ENCODE measurements at regions not wholly inside any gene's neighbourhood (a gene's known extent, or its start where the extent isn't known, plus 50 kb on each side); places are given as distances from the start of the nearest gene placed in this dataset.
"Not testable (repeated sequence)": the region's sequence is repeated elsewhere in the genome, so short reads cannot be mapped to it uniquely, and the experiment has no call there.

DNA sequence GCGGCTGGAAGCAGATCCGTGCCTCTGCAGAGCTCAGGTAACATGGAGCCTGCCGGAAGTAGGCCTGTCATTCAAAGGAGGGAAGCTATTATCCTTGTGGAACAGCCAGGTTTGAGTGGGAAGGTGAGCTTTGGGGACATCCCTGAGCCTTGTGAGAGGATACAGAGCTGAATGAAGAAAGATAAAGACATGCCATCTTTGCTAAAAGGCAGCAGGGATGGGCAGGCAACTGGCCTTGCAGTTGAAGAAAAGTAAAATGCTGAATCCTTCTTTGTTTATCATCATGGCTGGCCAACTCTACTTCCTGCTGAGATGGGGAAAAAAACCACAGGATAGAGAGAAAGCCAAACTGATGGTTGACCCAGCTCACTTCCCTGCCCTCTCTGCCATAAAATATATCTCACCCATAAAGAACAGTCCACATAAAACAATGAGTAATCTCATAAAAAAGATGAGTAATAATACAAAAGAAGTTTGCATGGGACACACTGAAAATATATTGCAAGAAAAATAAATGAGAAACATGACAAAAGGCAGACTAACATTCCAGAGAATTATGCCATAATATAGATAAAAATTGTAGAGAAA, 226.3 kb downstream of the DLEU7 start:
- 86 to 91% methylated on average over 3 of the region's 3 CpGs for WGBS, 2 donors
- ATAC-seq (no peak), DNase-seq (no peak)
- no peaks in the 10 kb centered on the region for H3K36me3 ChIP-seq (replicated peaks in 1 of 2; ENCODE audit: insufficient read depth in 1 of 2, low read depth in 2 of 2)
- no peaks in the 10 kb centered on the region for H3K27me3 ChIP-seq
- no peak overlapping the region for H3K4me3 ChIP-seq
- H3K27ac ChIP-seq = no peak overlapping the region
- intact Hi-C loops (cut with DNase I) = no loop called here
- TF ChIP-seq POLR2A (IDR thresholded peaks at IDR 0.05) = no peak
- TF ChIP-seq, protein P1, sequence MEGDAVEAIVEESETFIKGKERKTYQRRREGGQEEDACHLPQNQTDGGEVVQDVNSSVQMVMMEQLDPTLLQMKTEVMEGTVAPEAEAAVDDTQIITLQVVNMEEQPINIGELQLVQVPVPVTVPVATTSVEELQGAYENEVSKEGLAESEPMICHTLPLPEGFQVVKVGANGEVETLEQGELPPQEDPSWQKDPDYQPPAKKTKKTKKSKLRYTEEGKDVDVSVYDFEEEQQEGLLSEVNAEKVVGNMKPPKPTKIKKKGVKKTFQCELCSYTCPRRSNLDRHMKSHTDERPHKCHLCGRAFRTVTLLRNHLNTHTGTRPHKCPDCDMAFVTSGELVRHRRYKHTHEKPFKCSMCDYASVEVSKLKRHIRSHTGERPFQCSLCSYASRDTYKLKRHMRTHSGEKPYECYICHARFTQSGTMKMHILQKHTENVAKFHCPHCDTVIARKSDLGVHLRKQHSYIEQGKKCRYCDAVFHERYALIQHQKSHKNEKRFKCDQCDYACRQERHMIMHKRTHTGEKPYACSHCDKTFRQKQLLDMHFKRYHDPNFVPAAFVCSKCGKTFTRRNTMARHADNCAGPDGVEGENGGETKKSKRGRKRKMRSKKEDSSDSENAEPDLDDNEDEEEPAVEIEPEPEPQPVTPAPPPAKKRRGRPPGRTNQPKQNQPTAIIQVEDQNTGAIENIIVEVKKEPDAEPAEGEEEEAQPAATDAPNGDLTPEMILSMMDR (IDR thresholded peaks at IDR 0.05) = no peak
- H3K9me3 ChIP-seq = no peaks in the 10 kb centered on the region
- H3K4me1 ChIP-seq = no peaks in the 10 kb centered on the region

DNA sequence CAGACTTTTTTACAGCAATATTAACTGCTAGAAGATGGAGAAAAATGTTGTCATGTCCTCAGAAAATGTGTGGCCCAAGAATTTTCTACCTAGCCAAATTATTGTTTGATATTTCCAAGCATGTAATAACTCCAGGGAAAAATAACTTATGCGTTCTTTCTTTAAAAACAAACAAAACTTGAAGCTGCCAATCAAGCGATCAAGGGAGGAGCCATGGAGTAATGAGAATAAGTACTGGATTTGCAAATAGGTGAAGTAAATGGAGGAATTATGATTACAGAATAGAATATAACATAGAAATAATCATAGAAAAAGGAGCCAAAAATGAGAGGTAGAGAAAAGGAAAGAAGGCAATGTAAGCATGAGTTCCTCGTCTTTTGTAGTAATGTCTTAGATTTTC, 225.3 kb downstream of the DLEU7 start:
- no peak for DNase-seq
- no peaks in the 10 kb centered on the region for H3K4me1 ChIP-seq

DNA sequence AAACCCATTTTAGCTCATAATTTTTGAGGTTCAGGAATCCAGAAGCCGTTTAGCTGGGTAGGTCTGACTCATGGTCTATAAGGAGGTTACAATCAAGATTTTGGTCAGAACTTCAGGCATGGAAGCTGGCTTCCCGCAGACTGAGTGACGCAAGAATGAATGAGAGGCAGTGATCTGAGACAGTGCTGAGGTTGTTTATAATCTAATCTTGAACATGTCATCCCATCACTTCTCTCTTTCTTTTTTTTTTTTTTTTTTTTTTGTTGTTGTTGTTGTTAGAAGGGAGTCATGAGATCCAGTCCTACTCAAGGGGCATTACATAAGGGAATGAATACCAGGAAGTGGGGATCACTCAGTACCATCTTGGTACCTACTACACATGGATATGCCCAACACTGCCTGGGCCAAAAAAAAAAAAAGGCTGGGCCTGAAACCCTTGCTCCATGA, 217.4 kb downstream of the DLEU7 start:
- WGBS, 2 donors = 74 to 86% methylated on average over 3 of the region's 3 CpGs
- no peaks in the 10 kb centered on the region for H3K36me3 ChIP-seq (replicated peaks in 1 of 2; ENCODE audit: insufficient read depth in 1 of 2, low read depth in 2 of 2)
- H3K27me3 ChIP-seq = no peaks in the 10 kb centered on the region
- no peaks in the 10 kb centered on the region for H3K4me1 ChIP-seq
- no peak for ATAC-seq
- intact Hi-C loops (cut with DNase I) = no loop called here
- H3K27ac ChIP-seq = no peak overlapping the region
- no peak for TF ChIP-seq POLR2A (IDR thresholded peaks at IDR 0.05)
- TF ChIP-seq, protein P1 (IDR thresholded peaks at IDR 0.05) = no peak
- H3K4me3 ChIP-seq = no peak overlapping the region
- DNase-seq = peak in 1 of 4 donors; percentile 51
- H3K9me3 ChIP-seq = no peaks in the 10 kb centered on the region

More for the DNA sequence above, 225.3 kb downstream of the DLEU7 start:
- Histone ChIP-seq H3K4me3 (no peak overlapping the region), H3K27me3 (no peaks in the 10 kb centered on the region), H3K27ac (no peak overlapping the region), H3K36me3 (replicated peaks in 1 of 2; ENCODE audit: insufficient read depth in 1 of 2, low read depth in 2 of 2) (no peaks in the 10 kb centered on the region), H3K9me3 (no peaks in the 10 kb centered on the region)
- intact Hi-C loops (cut with DNase I) = no loop called here
- TF ChIP-seq, protein P1 (IDR thresholded peaks at IDR 0.05) = no peak
- no peak for TF ChIP-seq POLR2A (IDR thresholded peaks at IDR 0.05)
- WGBS, 2 donors = 76 to 83% methylated on average over 3 of the region's 3 CpGs
- ATAC-seq = no peak

DNA sequence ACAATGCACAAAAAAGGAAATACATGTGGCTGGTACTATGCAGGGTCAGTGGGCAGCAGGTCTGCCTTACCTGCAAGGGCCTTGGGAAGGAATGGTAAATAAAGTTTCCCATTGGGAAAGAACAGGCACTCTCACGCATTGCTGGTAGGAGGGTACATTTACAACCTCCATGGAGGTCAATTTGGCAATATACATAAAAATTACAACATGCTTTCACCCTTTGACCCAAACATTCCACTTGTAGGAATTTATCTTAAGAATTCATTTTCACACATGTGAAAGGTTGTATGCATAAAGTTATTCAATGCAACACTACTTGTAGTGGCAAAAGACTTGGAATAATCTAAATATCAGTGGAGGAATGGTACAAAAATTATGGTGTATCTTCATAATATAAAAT, 216.4 kb downstream of the DLEU7 start:
- Histone ChIP-seq H3K36me3 (replicated peaks in 1 of 2; ENCODE audit: insufficient read depth in 1 of 2, low read depth in 2 of 2) (no peaks in the 10 kb centered on the region), H3K4me1 (no peaks in the 10 kb centered on the region), H3K27ac (no peak overlapping the region), H3K4me3 (no peak overlapping the region), H3K27me3 (no peaks in the 10 kb centered on the region), H3K9me3 (no peaks in the 10 kb centered on the region)
- WGBS, 2 donors = 79 to 87% methylated on average over 1 of the region's 1 CpG
- TF ChIP-seq, protein P1 (IDR thresholded peaks at IDR 0.05) = no peak
- no peak for TF ChIP-seq POLR2A (IDR thresholded peaks at IDR 0.05)
- ATAC-seq = no peak
- DNase-seq = no peak
- intact Hi-C loops (cut with DNase I) = no loop called here

DNA sequence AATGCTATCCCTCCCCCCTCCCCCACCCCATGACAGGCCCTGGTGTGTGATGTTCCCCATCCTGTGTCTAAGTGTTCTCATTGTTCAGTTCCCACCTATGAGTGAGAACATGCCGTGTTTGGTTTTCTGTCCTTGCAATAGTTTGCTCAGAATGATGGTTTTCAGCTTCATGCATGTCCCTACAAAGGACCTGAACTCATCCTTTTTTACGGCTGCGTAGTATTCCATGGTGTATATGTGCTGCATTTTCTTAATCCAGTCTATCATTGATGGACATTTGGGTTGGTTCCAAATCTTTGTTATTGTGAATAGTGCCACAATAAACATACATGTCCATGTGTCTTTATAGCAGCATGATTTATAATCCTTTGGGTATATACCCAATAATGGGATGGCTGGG, 215.0 kb downstream of the DLEU7 start:
- intact Hi-C loops (cut with DNase I); ATAC-seq; H3K9me3 ChIP-seq; H3K4me3 ChIP-seq; DNase-seq; H3K27me3 ChIP-seq; H3K36me3 ChIP-seq (replicated peaks in 1 of 2; ENCODE audit: insufficient read depth in 1 of 2, low read depth in 2 of 2); H3K4me1 ChIP-seq: not testable (repeated sequence)
- 96 to 99% methylated on average over 3 of the region's 3 CpGs for WGBS, 2 donors
- peak overlapping the region in 1 of 4 donors; percentile 52 for H3K27ac ChIP-seq

Measured in body of pancreas (tissue), 4 donors.